B cell (primary cell): ENCODE measurements at regions not wholly inside any gene's neighbourhood (a gene's known extent, or its start where the extent isn't known, plus 50 kb on each side); places are given as distances from the start of the nearest gene placed in this dataset.

Source experiments
- ATAC-seq: fragments of 200-7000 bp; cut with Tn5 transposase; one replicate; pipeline ENCODE4 v1.10.0; 2021; ENCODE audit warnings: low read depth, mild to moderate bottlenecking, moderate number of reproducible peaks, moderate library complexity
- CTCF ChIA-PET: fragments of 350-600 bp; sonication (Branson Sonifier 250); formaldehyde crosslinking; loops from one replicate; lab custom pipeline; 2021; ENCODE audit warnings: antibody characterized with exemption, inconsistent platforms; lab: Charles Lee
- POLR2A ChIA-PET: fragments of 350-600 bp; sonication (Branson Sonifier 250); formaldehyde crosslinking; loops from one replicate; lab custom pipeline; 2021; ENCODE audit warnings: antibody characterized with exemption; lab: Charles Lee
- DNase-seq: peaks from one replicate; pipeline ENCODE4 v3.0.0; 2013
- H2AFZ ChIP-seq: 2 replicates; pipeline ENCODE4 v1.6.1; 2012; ENCODE audit warnings: mild to moderate bottlenecking, low read depth, low read length; ENCODE audit not compliant: insufficient read depth, poor library complexity, severe bottlenecking
- H3K27ac ChIP-seq, 2 donors: 1 replicate in 1 of 2; 2 replicates in 1 of 2; pipeline ENCODE4 v1.5.1; 2012 to 2013; ENCODE audit warnings: low read length in 2 of 2, mild to moderate bottlenecking in 2 of 2, moderate library complexity in 1 of 2
- H3K27me3 ChIP-seq, 4 experiments: fragments of 200-600 bp in 1 of 4; sonication (generic) in 1 of 4; replicated peaks in 1 of 4; 1 replicate in 2 of 4; 2 replicates in 2 of 4; pipeline versions ENCODE4 v1.6.1 to v1.7.0; 2013 to 2016; ENCODE audit warnings: low read length in 3 of 4, mild to moderate bottlenecking in 2 of 4, mixed read lengths in 1 of 4, moderate library complexity in 1 of 4; ENCODE audit not compliant: insufficient read depth in 4 of 4, control insufficient read depth in 3 of 4; ENCODE audit errors: control extremely low read depth in 1 of 4
- H3K36me3 ChIP-seq, 2 experiments: replicated peaks in 1 of 2; 1 replicate in 1 of 2; 2 replicates in 1 of 2; pipeline versions ENCODE4 v1.6.1 to v1.7.1; 2013; ENCODE audit warnings: low read length in 1 of 2; ENCODE audit not compliant: insufficient read depth in 2 of 2, control insufficient read depth in 1 of 2; ENCODE audit errors: control extremely low read depth in 1 of 2, extremely low read depth in 1 of 2
- H3K4me1 ChIP-seq, 2 donors: fragments of 200-600 bp in 1 of 2; sonication (generic) in 1 of 2; 1 replicate in 1 of 2; 2 replicates in 1 of 2; pipeline versions ENCODE4 v1.5.1 to v1.6.1; 2013 to 2017; ENCODE audit warnings: low read length in 2 of 2; ENCODE audit not compliant: control insufficient read depth in 2 of 2, insufficient read depth in 2 of 2
- H3K4me2 ChIP-seq: replicated peaks from 2 replicates; pipeline ENCODE3; 2012; ENCODE audit warnings: mild to moderate bottlenecking, low read depth, low read length; ENCODE audit not compliant: poor library complexity, severe bottlenecking
- H3K4me3 ChIP-seq, 5 experiments: fragments of 200-600 bp in 1 of 5; sonication (generic) in 1 of 5; 1 replicate in 3 of 5; 2 replicates in 2 of 5; pipeline versions ENCODE4 v1.5.1 to v1.7.0; 2011 to 2016; ENCODE audit warnings: low read length in 4 of 5, mild to moderate bottlenecking in 4 of 5, low read depth in 2 of 5, control low read depth in 1 of 5, moderate library complexity in 1 of 5; ENCODE audit not compliant: insufficient read depth in 1 of 5; ENCODE audit errors: control extremely low read depth in 1 of 5, extremely low read depth in 1 of 5
- H3K79me2 ChIP-seq: fragments of 200-600 bp; sonication (generic); one replicate; pipeline ENCODE4 v1.6.0; 2016; ENCODE audit warnings: low read length; ENCODE audit not compliant: control insufficient read depth, insufficient read depth
- H3K9ac ChIP-seq: fragments of 200-600 bp; sonication (generic); 2 replicates; pipeline ENCODE4 v1.6.1; 2017; ENCODE audit warnings: mild to moderate bottlenecking, low read length, moderate library complexity
- H3K9me3 ChIP-seq, 3 donors: one replicate each; pipeline versions ENCODE4 v1.6.1 to v1.7.1; 2013; ENCODE audit warnings: low read length in 2 of 3; ENCODE audit not compliant: control insufficient read depth in 2 of 3, insufficient read depth in 1 of 3; ENCODE audit errors: control extremely low read depth in 1 of 3
- H4K20me1 ChIP-seq: 2 replicates; pipeline ENCODE4 v1.6.0; 2012; ENCODE audit warnings: mild to moderate bottlenecking, low read length; ENCODE audit not compliant: insufficient read depth, control insufficient read depth, poor library complexity, severe bottlenecking
- H3K27ac Mint-ChIP-seq: one replicate; pipeline ENCODE4 v1.8.0; 2021; ENCODE audit warnings: mixed read lengths
- H3K27me3 Mint-ChIP-seq: one replicate; pipeline ENCODE4 v1.8.0; 2021; ENCODE audit warnings: mixed read lengths
- H3K4me1 Mint-ChIP-seq: one replicate; pipeline ENCODE4 v1.8.0; 2021; ENCODE audit warnings: mixed read lengths
- H3K4me3 Mint-ChIP-seq: one replicate; pipeline ENCODE4 v1.8.0; 2021; ENCODE audit warnings: mixed read lengths
- H3K9me3 Mint-ChIP-seq: one replicate; pipeline ENCODE4 v1.8.0; 2022; ENCODE audit warnings: mixed read lengths; ENCODE audit not compliant: insufficient read depth
- EZH2 ChIP-seq: IDR thresholded peaks from 2 replicates; pipeline ENCODE4 v1.6.1; 2012; ENCODE audit warnings: borderline replicate concordance, low read depth, mild to moderate bottlenecking, moderate library complexity, low read length; ENCODE audit not compliant: insufficient read depth, poor library complexity, severe bottlenecking
- WGBS: methylation state at CpG from one replicate; pipeline ENCODE4 v1.1.5; 2013; ENCODE audit warnings: missing lambda C conversion rate; ENCODE audit not compliant: insufficient coverage; 5-methylcytosine and 5-hydroxymethylcytosine counted together
- intact Hi-C: fragments of 100-400 bp; cut with micrococcal nuclease; formaldehyde crosslinking; loops from one replicate; pipeline ENCODE4 v1.10.0; 2022
- TF ChIP-seq, protein P1 (sequence below): fragments of 200-600 bp; IDR thresholded peaks from one replicate; pipeline ENCODE4 v1.8.0; 2022; ENCODE audit warnings: antibody characterized with exemption, mild to moderate bottlenecking

DNA sequence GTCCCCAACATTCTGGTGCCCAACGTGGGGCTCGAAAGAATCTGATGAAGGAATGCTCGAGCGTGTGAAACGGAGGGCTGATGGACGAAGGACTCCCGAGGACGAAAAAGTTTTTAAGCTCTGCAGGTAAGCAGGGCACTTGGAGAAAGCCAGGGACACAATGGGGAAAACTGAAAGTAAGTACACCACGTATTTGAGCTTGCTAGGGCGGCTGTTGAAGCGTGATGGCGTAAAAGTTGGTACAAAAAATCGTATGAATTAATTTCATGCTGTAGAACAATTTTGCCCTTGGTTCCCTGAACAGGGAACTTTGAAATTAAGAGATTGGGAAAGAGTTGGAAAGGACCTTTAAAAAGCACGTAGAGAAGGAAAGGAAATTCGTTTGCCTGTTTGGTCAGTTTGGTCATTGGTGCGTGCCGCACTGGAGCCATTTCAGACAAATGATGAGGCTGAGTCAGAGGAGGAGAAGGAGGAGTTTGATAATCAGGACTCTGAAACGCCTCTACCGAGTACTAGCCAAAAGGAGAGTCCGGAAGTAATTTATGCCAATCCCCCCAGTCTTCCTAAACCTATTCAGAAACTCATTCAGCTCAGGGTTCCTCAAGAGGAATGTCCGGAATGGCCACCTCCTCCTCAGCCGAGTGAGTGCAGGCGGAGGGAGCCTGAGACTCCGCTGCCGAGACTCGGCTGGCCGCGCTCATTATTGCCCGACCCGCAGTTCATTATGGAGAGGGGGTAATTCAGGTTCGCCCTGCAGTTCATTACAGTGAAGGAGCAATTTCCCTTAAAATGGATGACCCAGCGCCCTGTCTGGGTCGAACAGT is 59.2 kb upstream of the PRSS16 start:
- ChIA-PET POLR2A (interaction anchor here (0.6 kb wide), 3 partner anchors 11 to 1015 kb away, joined by 3 to 5 read pairs (median 5); no protein-coding TSS in a partner anchor), CTCF (interaction anchor here (0.6 to 2.2 kb wide), 15 partner anchors 11 to 708 kb away, joined by 3 to 16 read pairs (median 4); partner anchors contain the start of gene POM121L2)
- Histone ChIP-seq H2AFZ (peak overlapping the region; percentile 91), H3K4me1 (peaks cover 6 to 12% of the 10 kb centered on the region in 2 donors), H4K20me1 (no peaks in the 10 kb centered on the region), H3K9ac (peak overlapping the region; percentile 74), H3K9me3 (no peaks in the 10 kb centered on the region), H3K27ac (peak overlapping the region in 1 of 2 donors; percentile 48), H3K36me3 (no peaks in the 10 kb centered on the region), H3K4me2 (peak overlapping the region; percentile 85), H3K4me3 (peak overlapping the region; percentile 55 to 78 (median 67)), H3K27me3 (peaks cover 0 to 4% (median 0%) of the 10 kb centered on the region in 4 experiments), H3K79me2 (no peaks in the 10 kb centered on the region)
- Mint-ChIP-seq H3K4me1 (peaks cover 8% of the 10 kb centered on the region), H3K27me3 (peaks cover 3% of the 10 kb centered on the region), H3K4me3 (peak overlapping the region; percentile 93), H3K9me3 (no peaks in the 10 kb centered on the region), H3K27ac (peak overlapping the region; percentile 32)
- intact Hi-C loops = loop anchor here (1.0 to 10.0 kb wide), 10 partner anchors 11 to 715 kb away; partner anchors contain the start of genes POM121L2 and ZNF184
- ATAC-seq (peak; percentile 74), DNase-seq (no peak)
- WGBS = under 1% methylated on average over 22 of the region's 33 CpGs
- TF ChIP-seq, protein P1, sequence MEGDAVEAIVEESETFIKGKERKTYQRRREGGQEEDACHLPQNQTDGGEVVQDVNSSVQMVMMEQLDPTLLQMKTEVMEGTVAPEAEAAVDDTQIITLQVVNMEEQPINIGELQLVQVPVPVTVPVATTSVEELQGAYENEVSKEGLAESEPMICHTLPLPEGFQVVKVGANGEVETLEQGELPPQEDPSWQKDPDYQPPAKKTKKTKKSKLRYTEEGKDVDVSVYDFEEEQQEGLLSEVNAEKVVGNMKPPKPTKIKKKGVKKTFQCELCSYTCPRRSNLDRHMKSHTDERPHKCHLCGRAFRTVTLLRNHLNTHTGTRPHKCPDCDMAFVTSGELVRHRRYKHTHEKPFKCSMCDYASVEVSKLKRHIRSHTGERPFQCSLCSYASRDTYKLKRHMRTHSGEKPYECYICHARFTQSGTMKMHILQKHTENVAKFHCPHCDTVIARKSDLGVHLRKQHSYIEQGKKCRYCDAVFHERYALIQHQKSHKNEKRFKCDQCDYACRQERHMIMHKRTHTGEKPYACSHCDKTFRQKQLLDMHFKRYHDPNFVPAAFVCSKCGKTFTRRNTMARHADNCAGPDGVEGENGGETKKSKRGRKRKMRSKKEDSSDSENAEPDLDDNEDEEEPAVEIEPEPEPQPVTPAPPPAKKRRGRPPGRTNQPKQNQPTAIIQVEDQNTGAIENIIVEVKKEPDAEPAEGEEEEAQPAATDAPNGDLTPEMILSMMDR = no peak
- no peak for TF ChIP-seq EZH2
